ENCODE measurements at regions not wholly inside any gene's neighbourhood (a gene's known extent, or its start where the extent isn't known, plus 50 kb on each side); places are given as distances from the start of the nearest gene placed in this dataset.

DNA sequence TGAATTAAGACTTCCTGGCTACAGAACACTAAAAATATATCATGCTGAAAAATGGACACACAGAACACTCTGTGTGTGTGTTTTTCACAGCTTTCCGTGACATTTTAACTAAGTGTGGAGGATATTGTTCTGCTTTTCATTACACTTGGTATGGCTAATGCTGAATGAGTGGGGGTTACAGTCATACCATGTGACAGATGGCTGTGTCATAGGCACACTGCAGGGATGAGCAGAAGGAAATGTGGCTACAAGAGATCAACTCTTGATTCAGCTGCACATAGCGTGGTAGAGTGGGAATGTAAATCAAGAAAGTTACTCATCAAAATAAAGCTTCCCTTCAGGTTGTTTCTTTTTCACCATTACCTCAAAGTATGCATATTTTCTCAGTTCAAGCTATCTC lies 669.8 kb downstream of the IQCM start:
- TF ChIP-seq YY1 (IDR thresholded peaks at IDR 0.05; ENCODE audit: insufficient read depth, insufficient read length) (no peak), ZNF274 (IDR thresholded peaks at IDR 0.05; ENCODE audit: low read depth, low read length) (no peak)

All from NT2/D1 (cell line).